HG03342 (cell line): ENCODE measurements at regions not wholly inside any gene's neighbourhood (a gene's known extent, or its start where the extent isn't known, plus 50 kb on each side); places are given as distances from the start of the nearest gene placed in this dataset.
"Not testable (repeated sequence)": the region's sequence is repeated elsewhere in the genome, so short reads cannot be mapped to it uniquely, and the experiment has no call there.

ENCODE experiments used
- ATAC-seq: cut with Tn5 transposase; IDR thresholded peaks from one replicate; pipeline ENCODE4 v1.9.1; 2021; ENCODE audit warnings: mild to moderate bottlenecking, moderate library complexity; ENCODE audit not compliant: unreplicated experiment

DNA sequence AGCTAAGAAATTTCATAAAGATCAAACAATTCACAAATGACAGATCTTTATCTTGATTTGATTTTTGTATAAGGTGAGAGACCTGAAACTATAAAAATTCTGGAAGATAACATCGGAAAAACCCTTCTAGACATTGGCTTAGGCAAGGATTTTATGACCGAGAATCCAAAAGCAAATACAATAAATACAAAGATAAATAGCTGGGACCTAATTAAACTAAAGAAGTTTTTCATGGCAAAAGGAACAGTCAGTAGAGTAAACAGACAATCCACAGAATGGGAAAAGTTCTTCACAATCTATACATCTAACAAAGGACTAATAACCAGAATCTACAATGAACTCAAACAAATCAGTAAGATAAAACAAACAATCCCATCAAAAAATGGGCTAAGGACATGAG, 116.9 kb upstream of the BCHE start:
- ATAC-seq: no peak

DNA sequence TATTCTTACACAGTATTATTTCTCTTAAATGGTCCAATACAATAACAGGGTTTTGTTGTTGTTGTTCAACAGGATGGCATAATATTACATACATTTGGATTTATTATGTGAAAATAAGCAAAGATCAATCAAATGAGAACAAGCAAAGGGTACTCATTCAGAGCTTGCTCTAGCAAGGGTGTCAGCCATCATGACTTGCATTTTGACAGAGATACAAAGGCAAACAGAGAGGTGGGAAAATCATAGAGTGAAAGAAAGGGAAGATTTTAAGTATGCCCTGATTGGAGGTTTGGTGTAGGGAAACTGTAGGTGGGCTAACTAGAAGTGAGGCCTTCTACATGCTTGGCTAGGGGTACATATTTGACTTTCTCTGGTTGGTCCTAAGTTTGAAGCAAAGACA, 109.1 kb upstream of the BCHE start:
- no peak for ATAC-seq

DNA sequence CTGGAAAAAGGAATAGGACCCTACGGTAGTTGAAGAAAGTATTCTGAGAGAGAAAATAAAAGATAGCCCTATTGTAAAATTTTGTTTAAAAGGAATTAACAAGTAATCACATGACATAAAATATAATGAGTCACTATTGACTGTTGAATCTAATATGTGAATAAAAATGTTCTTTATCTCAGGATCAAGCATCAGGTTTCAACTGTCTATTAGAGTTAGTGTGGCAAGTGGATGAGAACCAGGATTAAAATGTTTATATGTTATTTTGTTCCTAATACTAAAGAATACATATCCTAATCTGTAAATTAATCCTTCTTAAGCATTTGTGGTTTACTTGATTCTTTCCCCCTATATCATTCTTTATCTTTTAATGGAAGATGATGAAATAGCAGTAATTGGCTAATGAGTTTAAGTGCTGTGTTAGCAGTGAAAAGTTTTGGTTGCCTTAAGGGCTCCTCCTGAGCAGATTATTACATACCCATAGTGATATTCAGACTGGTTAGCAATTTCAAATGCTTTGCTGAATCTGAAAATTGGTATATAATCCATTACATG, 101.8 kb upstream of the BCHE start:
- ATAC-seq: no peak

DNA sequence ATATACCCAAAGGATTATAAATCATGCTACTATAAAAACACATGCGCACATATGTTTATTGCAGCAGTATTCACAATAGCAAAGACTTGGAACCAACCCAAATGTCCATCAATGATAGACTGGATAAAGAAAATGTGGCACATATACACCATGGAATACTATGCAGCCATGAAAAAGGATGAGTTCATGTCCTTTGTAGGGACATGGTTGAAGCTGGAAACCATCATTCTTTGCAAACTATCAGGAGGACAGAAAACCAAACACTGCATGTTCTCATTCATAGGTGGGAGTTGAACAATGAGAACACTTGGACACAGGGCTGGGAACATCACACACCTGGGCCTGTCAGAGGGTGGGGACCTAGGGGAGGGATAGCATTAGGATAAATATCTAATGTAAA, 98.9 kb upstream of the BCHE start:
- not testable (repeated sequence) for ATAC-seq

DNA sequence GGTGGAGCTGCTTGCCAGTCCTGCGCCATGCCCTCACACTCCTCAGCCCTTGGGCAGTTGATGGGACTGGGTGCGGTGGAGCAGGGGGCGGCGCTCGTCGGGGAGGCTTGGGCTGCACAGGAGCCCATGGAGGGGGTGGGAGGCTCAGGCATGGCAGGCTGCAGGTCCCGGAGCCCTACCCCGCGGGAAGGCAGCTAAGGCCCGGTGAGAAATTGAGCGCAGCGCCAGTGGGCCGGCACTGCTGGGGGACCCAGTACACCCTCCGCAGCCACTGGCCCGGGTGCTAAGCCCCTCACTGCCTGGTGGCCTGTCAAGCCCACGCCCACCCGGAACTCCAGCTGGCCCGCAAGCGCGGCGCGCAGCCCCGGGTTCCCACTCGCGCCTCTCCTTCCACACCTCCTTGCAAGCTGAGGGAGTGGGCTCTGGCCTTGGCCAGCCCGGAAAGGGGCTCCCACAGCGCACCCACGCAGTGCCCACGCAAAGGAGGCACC, 87.1 kb upstream of the BCHE start:
- not testable (repeated sequence) for ATAC-seq

DNA sequence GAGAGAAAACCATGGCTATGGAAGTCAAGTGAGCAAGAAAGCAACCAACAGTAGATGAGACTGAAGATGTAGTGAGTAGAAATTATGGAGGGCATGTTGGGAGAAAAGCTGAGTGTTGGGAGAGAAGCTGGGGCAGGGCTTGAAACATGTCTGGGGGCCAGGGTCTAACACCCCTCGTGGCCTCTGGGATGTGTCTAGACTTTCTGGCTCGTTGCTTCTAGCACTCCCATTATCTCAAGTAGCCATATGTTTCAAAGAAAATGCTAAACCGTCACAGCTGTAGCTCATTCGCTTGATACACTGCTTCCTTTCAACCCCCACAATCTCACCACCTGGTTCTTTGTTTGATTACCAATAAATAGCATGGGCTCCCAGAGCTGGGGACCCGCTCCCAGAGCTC, 83.8 kb upstream of the BCHE start:
- ATAC-seq: no peak

DNA sequence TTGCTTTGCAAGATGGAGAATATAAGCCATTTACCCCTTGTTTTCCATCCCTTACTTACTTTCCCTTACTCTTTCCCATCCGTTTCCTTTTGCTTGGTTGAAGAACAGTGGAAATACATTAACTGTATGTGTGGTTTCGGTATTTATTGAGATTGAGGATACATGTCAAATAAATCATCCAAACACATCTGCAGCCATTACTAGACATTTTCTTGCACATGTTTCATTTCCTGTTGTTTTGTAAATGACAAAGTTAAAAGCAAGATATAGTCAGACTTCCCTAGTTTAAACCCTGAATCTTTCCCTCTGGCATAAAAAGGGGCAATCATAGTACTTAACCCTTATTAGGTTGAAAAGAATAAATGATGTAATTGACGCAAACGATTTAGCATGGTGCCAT, 82.1 kb upstream of the BCHE start:
- no peak for ATAC-seq

DNA sequence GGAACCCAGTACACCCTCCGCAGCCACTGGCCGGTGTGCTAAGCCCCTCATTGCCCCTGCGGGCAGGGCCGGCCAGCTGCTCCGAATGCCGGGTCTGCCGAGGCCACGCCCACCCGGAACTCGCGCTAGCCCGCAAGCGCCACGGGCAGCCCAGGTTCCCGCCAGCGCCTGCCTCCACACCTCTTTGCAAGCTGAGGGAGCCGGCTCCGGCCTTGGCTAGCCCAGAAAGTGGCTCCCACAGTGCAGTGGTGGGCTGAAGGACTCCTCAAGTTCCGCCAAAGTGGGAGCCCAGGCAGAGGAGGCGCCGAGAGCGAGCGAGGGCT, 81.4 kb upstream of the BCHE start:
- no peak for ATAC-seq

DNA sequence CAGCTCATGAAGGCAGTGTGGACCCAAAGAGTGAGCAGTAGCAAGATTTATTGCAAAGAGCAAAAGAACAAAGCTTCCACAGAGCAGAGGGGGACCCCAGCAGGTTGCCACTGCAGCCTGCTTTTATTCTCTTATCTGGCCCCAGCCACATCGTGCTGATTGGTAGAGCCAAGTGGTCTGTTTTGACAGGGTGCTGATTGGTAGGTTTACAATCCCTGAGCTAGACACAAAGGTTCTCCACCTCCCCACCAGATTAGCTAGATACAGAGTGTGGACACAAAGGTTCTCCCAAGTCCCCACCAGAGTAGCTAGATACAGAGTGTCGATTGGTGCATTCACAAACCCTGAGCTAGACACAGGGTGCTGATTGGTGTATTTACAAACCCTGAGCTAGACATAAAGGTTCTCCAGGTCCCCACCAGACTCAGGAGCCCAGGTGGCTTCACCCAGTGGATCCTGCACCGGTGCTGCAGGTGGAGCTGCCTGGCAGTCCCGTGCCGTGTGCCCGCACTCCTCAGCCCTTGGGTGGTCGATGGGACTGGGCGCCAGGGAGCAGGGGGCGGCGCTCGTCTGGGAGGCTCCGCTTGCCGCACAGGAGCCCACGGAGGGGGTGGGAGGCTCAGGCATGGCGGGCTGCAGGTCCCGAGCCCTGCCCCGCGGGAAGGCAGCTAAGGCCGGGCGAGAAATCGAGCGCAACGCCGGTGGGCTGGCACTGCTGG, 80.9 kb upstream of the BCHE start:
- ATAC-seq: not testable (repeated sequence)

DNA sequence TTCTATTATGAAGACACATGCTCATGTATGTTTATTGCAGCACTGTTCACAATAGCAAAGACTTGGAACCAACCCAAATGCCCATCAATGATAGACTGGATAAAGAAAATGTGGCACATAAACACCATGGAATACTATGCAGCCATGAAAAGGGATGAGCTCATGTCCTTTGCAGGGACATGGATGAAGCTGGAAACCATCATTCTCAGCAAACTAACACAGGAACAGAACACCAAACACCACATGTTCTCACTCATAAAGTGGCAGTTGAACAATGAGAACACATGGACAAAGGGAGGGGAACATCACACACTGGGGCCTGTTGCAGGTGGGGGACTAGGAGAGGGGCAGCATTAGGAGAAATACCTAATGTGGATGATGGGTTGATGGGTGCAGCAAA, 77.9 kb upstream of the BCHE start:
- not testable (repeated sequence) for ATAC-seq

DNA sequence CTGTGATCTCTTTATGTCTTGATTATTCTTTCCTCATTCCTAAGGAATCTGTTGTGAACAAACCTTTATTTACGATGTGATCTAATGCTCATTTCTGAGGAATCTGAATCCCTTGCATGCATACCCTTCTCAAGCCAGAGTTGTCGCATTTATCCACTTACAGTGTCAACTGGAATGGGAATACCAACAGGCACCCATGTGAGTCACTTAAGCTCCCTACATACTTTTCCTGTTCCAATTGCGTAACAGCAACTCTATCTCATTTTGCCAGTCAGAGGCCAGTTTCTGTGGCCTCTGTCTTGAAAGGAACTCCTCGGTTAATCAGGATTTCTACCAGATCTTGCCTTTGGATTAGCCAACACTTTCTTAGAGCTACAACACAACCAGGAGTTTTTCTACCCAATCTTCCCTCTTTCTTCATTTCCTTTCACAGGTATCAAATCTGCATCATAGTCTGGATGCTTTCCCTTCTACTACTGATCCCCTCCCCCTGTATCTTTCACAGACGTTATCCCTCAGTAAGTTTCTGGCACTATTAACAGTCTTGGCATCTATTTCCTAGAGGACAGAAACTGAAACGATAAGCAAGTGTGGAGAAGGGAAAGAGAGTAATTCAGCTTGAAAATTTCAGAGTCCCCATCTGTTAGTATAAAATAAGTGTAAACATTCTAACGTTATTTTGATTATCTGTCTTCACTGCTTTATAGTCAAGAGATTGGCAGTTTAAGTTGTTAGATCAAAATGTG, 66.8 kb upstream of the BCHE start:
- ATAC-seq: no peak

DNA sequence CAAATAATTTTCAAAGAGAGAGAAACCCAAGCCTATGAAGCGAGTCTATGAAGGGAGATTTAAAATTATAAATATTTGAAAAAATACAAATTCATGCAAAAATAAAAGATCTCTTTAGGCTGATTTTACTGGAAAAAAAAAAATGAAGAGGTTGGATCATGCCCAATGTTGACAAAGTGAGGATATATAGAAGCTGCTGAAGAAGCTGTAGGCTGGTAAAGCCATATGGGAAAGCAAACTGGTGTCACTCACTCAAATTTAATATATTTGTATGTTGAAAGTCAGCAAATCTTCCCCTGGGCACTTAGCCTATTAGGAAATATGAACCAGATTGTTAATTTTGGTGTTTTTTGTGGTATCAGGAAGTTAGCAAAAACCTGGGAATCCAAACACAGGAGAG, 61.8 kb upstream of the BCHE start:
- no peak for ATAC-seq

DNA sequence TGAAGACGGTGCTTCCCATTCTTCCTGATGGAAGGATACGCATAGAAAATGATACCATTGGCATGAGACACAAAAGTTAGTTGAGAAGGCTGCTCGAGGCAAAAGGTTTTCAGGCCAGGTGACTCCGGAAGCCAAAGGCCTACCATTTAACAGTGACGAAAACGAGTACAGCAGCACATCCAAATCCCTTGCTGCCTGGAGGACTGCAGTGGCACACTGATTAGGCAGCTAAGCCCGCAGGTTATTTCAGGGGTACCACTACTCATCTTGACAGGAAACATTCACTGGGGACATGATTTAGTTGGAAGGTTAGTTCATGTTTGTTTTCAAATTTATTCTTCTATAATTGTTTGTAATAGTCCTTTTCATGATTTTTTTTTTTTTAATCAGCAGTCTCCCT, 59.9 kb upstream of the BCHE start:
- no peak for ATAC-seq

DNA sequence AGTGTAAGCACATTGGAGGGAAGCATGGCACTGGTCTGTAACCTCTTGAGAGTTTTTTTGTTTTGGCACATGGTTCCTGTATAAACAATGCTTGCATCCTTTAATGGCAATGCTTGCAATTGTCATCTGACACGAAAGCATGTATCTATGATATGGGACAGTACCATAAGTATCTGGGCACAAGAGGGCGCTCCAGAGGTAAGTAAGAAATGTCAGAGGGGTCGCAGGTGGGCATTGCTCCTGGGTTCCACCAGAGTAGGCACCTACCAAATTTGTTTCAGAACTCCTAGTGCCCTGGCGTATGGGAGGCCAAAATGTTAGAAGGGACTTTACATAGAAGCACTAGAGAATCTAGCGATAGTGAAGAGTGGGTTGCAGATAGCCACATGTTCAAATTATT, 58.7 kb upstream of the BCHE start:
- no peak for ATAC-seq

DNA sequence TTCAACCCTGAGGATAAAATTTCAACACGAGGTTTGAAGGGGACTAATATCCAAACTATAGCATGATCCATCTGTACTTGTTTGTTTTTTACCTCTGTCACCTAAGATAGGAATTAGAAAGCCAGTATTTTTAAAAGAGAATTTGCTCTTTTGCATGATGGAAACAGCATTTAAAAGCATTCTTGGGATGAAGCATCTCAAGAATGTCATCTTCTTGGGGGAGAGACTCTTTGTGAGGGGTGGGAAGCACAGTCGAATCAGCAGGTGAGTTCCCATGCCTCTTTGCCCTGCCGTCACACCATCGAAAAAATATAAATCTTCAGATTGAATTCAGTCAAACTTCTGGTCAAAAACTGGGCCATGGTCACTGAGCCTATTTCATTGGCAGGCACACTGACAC, 55.3 kb upstream of the BCHE start:
- ATAC-seq: no peak
